ENCODE measurements at regions not wholly inside any gene's neighbourhood (a gene's known extent, or its start where the extent isn't known, plus 50 kb on each side); places are given as distances from the start of the nearest gene placed in this dataset.
A peak's percentile ranks its signal among the peaks of the same experiment; 100 is the strongest.

GRCh38 chr7:118298771-118299170 lies 74.3 kb downstream of the ANKRD7 start:
- DNase-seq = no peak

DNA sequence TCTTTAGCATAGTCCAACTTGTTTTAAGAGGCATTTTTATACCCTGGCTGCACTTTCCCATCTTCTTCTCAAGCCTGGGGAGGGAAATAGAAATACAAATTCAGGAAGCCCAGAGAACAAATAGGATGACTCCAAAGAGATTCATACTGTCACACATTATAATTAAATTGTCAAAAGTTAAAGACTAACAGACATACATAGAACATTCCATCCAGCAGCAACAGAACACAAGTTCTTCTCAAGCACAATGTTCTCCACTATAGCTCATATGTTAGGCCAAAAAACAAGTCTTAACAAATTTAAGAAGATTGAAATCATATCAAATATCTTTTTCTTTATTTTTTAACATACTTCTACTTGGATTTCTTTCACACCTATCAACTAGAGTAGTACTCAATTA lies 75.7 kb downstream of the ANKRD7 start:
- DNase-seq = no peak

- no peak for DNase-seq
Observed at GRCh38 chr7:118304100-118304499, 79.6 kb downstream of the ANKRD7 start.

DNA sequence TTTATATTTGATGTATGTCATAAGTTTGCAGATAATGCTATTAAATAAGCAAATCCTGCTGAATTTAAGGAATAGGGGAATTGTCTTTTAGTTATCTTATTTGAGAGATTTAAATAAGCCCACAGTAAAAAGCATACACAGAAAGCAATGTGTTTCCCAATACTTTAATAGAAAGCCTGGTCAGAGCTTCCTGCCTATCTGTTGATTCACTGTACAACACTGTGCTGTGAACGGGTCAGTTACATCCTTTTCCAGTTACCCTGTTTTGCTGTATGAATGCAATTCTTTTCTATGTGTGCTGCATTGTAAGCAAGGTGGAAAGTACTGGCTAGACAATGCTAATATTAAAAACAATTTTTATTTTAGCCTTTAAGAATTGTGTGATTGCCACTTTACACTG lies 81.2 kb downstream of the ANKRD7 start:
- no peak for DNase-seq

- no peak for DNase-seq
Observed at GRCh38 chr7:118306771-118307170, 82.3 kb downstream of the ANKRD7 start.

DNA sequence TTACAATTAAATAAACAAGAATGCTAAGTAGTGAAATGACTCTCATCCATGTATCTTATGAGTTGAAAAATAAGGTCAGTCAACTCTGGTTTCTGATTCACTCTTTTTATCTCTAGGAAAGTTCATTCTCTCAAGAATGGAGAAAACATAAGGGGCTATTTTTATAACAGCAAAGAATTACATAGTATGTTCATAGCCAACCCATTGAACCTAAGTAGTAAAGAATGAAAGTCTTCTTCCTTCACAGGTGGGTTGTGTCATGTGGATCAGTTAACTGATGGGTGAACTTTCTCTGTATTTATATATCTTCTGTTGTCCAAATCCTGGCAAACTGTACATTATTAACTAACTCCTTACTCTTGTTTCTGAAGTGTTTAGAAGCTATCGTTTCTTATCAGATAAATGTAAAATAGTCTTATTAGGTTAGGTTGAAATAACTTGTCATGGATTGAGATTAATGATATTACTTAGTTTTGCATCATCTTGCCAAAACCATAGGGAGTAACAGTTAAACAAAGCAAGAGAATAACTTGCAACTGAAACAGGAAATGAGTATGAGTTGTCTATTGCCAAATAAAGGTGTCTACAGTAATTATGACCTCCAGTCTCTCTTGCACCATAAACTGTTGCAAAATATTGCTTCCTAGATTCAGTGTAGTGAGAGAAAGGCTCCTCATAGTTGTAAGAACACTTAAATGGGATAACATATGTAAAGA lies 86.8 kb downstream of the ANKRD7 start:
- no peak for DNase-seq

GRCh38 chr7:118312051-118312450 lies 87.5 kb downstream of the ANKRD7 start:
- no peak for DNase-seq

DNA sequence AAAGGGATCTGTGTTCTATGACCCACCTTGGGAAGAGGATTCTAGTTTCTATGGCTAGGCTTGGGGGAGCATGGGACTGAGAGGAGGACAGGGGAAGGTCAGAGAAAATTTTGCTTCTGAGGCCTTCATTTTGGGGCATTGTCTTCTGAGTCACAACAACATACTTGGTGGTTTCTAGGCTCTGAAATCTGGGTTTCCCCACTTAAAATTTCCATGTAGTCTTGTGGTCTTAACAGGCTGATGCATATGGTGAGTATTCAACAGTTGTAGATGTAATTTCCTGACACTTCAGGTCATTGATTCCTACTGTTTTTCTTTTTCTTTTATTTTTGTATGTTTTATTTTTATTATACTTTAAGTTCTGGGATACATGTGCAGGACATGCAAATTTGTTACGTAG lies 88.5 kb downstream of the ANKRD7 start:
- DNase-seq = no peak

GRCh38 chr7:118324790-118325449 lies 100.4 kb downstream of the ANKRD7 start:
- DNase-seq = no peak

- no peak for DNase-seq
Observed at GRCh38 chr7:118325450-118325808, 100.9 kb downstream of the ANKRD7 start.

DNA sequence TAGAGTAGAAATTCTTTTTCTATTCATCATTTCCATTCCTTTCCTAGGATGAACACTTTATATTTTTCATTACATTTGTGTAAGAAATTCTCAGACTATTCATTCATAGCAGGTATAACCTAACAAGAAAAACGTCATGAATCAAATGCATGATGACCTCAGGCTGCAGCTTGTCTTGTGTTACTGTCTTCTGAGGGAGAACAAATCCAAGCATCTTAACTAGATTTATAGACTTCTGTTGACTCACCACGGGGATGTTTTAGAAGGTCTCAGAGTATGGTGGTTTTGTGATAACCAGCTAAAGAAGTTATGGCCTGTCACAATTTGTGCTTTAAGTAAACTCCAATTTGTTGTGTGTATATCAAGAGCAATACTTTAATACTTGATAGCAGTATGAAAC lies 102.7 kb downstream of the ANKRD7 start:
- no peak for DNase-seq

GRCh38 chr7:118328505-118329211 lies 104.2 kb downstream of the ANKRD7 start:
- no peak for DNase-seq

DNA sequence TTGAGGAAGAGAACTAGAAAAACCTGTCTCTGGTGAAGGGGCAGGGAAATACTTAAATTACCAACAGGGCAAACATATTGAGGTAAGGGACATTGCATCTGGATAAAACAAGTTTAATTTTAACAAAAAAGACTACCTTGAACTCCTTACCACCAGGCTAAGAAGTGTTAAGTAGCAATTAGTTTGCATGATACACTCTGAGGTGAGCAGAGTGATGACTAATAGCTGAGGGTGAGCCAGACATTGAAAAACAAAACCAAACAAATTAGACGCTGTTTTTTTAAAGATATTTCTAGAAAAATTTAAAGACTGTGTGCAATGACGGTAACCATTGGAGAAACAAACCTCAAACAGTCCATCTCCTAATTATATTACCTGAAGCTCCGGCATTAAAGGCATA lies 105.9 kb downstream of the ANKRD7 start:
- DNase-seq = no peak

DNA sequence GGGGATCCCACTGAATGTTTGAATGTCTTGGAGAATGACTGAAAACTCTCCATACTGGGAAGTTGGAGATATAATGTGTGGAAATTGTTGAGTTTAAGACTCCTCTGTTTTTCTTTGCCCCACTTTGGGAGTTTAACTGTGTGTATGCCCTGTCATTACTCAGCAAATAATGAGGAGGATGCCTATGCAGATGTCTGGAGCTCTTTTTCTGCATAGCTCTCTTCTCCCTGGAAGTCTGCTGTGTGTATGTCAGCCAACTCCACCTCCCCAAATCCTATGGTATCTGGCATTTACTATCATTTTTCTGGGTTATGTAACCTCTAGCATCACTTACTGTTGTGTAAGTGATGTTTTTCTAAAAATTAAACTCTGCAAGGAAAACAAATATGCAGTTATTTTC lies 122.2 kb downstream of the ANKRD7 start:
- no peak for DNase-seq

DNA sequence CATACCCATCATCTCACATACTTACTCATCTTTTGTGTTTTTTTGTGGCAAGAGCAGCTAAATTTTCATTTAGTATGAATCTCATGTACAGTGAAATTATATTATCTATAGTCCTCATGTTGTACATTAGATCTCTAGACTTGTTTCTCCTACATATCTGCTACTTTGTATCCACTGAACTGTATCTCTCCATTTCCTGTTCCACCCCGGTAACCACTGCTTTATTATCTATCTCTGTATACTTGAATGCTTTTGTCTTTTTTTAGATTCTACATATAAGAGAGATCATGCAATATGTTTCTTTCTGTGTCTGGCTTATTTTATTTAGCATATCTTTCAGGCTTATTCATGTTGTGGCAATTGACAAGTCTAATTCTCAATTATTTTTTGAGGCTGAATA lies 125.1 kb downstream of the ANKRD7 start:
- DNase-seq = no peak

DNA sequence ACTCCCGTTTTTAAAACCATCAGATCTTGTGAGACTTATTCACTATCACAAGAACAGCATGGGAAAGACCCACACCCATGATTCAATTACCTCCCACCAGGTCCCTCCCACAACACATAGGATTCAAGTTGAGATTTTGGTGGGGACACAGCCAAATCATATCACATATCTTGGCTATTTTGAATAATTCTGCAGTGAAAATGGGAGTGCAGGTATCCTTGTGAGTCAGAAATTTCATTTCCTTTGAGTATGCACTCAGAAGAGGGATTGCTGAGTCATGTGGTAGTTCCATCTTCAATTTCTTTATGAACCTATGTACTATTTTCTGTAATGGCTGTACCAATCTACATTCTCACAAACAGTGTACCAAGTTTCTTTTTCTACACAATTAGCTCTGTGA lies 125.8 kb downstream of the ANKRD7 start:
- DNase-seq = no peak

DNA sequence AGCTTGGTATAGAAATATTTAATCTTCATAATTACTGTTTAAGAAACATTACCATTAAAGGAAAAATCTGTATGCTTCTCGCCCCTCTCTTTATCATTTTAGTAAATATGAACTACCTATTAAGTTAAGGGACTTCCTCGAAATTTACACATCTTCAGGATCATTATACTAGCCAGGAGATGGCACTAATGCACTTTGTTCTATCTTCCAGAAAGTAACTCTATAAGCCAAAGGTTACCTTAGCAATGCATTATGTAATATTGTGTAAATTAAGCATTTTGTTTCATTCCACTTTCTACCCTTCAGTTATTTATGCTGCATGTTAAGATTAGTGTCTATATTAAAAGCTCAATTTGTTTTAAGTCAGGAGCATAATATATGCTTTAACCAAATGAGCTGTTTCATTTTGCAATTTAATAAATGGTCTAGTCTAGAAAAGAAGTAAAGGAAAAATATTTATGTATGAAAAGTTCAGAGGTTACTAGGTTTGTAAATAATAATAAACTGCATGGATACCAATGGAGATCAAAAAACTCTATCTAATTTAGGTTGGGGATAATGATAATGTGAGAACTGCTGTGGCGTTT lies 128.5 kb downstream of the ANKRD7 start:
- peak; percentile 42 for DNase-seq

DNA sequence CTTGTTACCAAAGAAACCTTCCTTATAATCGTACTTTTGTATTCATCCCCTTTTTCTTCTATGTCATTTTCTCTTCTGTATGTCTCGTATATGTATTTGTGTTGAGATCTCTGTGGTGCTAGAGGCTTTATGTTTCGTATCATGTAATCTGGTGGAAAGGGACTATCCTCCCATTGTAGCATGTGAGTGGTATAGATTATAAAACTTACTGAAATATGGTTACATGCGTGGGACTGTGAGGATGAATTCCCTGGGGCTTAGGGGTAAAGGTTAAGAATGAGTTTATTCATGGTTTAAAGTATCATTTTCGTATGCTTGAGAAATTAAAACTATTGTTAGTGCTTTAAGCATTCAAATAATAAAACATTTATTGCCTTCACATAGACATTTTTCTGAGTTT lies 141.9 kb downstream of the ANKRD7 start:
- no peak for DNase-seq

DNA sequence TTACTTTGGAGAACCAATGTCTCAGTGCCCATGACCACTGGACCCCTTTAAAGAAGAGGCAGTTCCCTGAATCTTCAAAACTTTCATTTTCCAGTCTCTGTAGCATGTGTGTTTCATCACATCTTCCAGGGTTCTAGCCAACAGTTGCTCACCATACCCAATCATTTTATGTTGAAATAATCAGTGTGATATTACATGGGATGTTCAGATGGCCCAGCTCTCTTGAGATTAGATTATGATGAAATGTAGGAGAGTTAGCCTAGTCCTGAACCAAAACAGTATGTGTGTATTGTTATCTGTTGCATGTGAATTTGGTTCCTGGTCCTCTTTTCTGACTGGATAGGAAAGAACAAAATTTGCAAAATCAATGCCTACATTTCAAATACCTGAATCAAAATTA lies 144.5 kb downstream of the ANKRD7 start:
- DNase-seq = no peak

DNA sequence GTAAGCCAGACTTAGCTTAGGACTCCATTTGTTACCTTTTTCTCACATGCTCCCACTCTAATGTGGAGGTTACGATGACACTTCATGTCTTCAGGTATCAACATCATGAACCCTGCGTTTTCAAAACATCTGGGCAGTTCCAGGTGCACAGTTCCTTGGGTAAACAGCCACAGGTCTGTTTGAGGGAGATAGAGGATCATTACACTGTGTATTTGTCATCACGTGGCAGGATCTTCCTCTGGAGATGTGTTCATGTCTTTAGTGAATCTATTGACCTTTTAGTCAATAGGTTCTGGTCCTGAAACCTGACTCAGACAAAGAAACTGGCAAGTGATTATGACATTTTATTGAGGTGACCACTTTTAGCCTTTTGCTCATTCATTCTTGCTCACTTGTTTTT lies 145.5 kb downstream of the ANKRD7 start:
- DNase-seq = no peak

DNA sequence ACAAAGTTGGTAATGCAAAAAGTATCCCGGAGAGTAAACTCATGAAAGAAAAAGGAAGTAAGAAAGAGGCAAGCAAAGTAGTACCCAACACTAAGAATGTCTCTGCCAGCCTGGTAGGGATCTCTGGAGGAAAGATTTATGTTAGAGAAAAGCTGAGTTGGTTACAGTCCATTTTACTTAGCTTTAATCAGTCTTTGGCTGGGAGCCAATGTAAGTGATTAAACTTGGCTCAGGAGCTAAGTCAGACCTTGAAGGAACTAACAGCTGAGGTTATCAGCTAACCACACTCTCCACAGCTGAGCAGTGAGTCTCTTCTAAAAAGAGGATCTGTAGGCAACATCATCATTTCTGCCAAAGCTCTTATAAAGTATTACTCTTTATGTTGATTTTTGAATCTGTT lies 148.0 kb downstream of the ANKRD7 start:
- peak; percentile 67 for DNase-seq

DNA sequence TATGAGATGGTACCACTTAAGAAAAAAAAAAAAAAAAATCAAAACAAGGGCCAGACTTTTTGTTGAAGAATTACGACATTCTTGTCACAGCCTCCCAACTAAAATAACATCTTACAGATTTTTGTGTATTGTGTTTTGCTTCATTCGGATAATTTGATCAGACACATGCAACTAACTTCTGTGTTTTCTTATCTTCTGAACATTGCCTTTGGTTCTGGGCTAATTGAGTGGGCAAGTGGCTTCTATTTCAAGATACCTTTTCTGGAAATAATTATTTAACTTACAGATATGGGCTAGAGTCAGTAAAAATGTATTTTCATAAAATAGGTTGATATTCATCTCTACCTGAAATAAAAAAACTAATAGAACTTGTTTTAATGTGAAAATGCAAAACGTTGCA lies 165.1 kb downstream of the ANKRD7 start:
- DNase-seq = no peak

DNA sequence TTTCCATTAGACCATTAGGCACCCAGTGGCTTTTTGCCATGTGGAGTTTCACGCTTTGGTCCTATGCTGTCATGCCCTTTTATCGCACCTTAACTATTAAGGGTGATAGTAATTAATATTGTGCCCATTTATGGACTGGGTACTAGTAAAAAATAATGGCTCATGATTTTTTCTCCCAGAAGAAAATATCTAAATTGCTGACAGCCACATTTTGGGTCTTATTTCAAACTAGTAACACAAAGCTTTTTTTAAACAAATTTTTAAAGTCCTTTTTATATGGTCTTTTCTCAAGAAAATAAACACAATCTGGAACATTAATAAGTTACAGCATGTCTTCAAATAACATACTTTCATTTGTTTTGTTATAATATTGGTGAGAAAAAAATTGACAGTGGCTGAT lies 179.7 kb downstream of the ANKRD7 start:
- no peak for DNase-seq

DNA sequence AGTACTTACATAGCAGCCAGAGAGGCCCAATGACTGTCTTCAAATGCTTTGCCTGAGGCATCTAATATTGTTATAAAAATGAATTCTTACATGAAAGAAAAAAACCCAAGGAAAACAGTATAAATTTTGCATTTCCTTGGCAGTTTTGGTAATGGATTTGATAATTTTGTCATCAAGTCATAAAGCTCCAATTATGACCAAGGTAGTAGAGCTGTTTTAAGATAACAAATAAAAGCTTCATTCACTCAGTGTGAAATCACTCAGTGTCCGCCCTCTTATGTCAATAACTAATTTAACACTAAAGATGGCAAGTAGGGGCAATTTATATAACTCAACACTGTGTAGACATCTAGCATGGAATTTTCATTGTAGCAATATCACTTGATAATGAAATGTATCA lies 193.9 kb downstream of the ANKRD7 start:
- no peak for DNase-seq
